ENCODE measurements at regions not wholly inside any gene's neighbourhood (a gene's known extent, or its start where the extent isn't known, plus 50 kb on each side); places are given as distances from the start of the nearest gene placed in this dataset.

- TF ChIP-seq, protein P1, sequence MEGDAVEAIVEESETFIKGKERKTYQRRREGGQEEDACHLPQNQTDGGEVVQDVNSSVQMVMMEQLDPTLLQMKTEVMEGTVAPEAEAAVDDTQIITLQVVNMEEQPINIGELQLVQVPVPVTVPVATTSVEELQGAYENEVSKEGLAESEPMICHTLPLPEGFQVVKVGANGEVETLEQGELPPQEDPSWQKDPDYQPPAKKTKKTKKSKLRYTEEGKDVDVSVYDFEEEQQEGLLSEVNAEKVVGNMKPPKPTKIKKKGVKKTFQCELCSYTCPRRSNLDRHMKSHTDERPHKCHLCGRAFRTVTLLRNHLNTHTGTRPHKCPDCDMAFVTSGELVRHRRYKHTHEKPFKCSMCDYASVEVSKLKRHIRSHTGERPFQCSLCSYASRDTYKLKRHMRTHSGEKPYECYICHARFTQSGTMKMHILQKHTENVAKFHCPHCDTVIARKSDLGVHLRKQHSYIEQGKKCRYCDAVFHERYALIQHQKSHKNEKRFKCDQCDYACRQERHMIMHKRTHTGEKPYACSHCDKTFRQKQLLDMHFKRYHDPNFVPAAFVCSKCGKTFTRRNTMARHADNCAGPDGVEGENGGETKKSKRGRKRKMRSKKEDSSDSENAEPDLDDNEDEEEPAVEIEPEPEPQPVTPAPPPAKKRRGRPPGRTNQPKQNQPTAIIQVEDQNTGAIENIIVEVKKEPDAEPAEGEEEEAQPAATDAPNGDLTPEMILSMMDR (IDR thresholded peaks at IDR 0.05; ENCODE audit: unreplicated experiment), result no peak
- Mint-ChIP-seq H3K27me3 (ENCODE audit: unreplicated experiment) (peaks cover 24% of the 10 kb centered on the region), H3K27ac (ENCODE audit: unreplicated experiment) (no peak overlapping the region), H3K4me3 (ENCODE audit: low read depth, unreplicated experiment) (no peak overlapping the region), H3K4me1 (ENCODE audit: low read depth, unreplicated experiment) (no peaks in the 10 kb centered on the region), H3K36me3 (ENCODE audit: insufficient read depth, unreplicated experiment) (no peaks in the 10 kb centered on the region), H3K9me3 (ENCODE audit: low read depth, unreplicated experiment) (peaks cover 3% of the 10 kb centered on the region)
- CTCF ChIA-PET, result no interaction called here
- intact Hi-C loops (cut with micrococcal nuclease; ENCODE audit: unreplicated experiment), result no loop called here
- no TSS peak for BruUV-seq (replicated peaks)
- no peak for DNase-seq
These were observed 113.7 kb upstream of the DTNBP1 start for GRCh38 chr6:15776458-15776980.

- CTCF ChIA-PET, result no interaction called here
- H3K27me3 Mint-ChIP-seq (ENCODE audit: unreplicated experiment), result peaks cover 30% of the 10 kb centered on the region
- TF ChIP-seq, protein P1 (IDR thresholded peaks at IDR 0.05; ENCODE audit: unreplicated experiment), result no peak
- peaks cover 3% of the 10 kb centered on the region for H3K9me3 Mint-ChIP-seq (ENCODE audit: low read depth, unreplicated experiment)
- intact Hi-C loops (cut with micrococcal nuclease; ENCODE audit: unreplicated experiment), result no loop called here
- BruUV-seq (replicated peaks), result no TSS peak
- no peak overlapping the region for H3K27ac Mint-ChIP-seq (ENCODE audit: unreplicated experiment)
- no peak for DNase-seq
- no peak overlapping the region for H3K4me3 Mint-ChIP-seq (ENCODE audit: low read depth, unreplicated experiment)
- no peaks in the 10 kb centered on the region for H3K4me1 Mint-ChIP-seq (ENCODE audit: low read depth, unreplicated experiment)
- H3K36me3 Mint-ChIP-seq (ENCODE audit: insufficient read depth, unreplicated experiment), result no peaks in the 10 kb centered on the region
These were observed 112.9 kb upstream of the DTNBP1 start for GRCh38 chr6:15775741-15776140.

- H3K36me3 Mint-ChIP-seq (ENCODE audit: insufficient read depth, unreplicated experiment), result no peaks in the 10 kb centered on the region
- peaks cover 3% of the 10 kb centered on the region for H3K9me3 Mint-ChIP-seq (ENCODE audit: low read depth, unreplicated experiment)
- no TSS peak for BruUV-seq (replicated peaks)
- TF ChIP-seq, protein P1 (IDR thresholded peaks at IDR 0.05; ENCODE audit: unreplicated experiment), result no peak
- no peaks in the 10 kb centered on the region for H3K4me1 Mint-ChIP-seq (ENCODE audit: low read depth, unreplicated experiment)
- H3K27me3 Mint-ChIP-seq (ENCODE audit: unreplicated experiment), result peaks cover 30% of the 10 kb centered on the region
- H3K27ac Mint-ChIP-seq (ENCODE audit: unreplicated experiment), result no peak overlapping the region
- H3K4me3 Mint-ChIP-seq (ENCODE audit: low read depth, unreplicated experiment), result no peak overlapping the region
- no peak for DNase-seq
- intact Hi-C loops (cut with micrococcal nuclease; ENCODE audit: unreplicated experiment), result no loop called here
- CTCF ChIA-PET, result no interaction called here
These were observed 112.3 kb upstream of the DTNBP1 start for GRCh38 chr6:15775076-15775634.

DNA sequence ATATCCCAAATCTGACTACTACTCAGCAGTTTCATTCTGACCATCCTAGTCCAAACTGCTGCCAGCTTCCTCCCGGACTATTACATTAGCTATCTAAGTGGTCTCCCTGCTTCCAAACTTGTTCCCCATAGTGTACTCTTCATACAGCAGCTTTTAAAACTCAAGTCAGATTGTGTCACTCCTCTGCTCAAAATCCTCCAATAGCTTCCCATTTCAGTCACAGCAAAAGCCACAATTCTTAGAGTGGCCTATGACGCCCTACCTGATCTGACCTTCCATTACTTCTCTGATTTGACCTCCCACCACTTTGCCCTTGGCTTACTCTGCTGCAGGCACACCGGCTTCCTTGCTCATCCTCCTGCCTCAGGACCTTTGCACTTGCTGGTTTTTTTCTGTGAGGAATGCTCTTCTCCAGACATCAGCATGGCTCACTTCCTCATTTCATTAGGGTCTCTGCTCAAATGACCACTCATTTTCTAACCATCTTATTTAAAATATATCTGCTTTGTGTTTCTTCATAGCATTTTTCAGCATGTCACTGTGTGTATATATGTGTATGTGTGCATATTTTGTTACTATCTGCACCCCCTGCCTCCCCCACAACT is 111.1 kb upstream of the DTNBP1 start:
- Mint-ChIP-seq H3K9me3 (ENCODE audit: low read depth, unreplicated experiment) (peaks cover 3% of the 10 kb centered on the region), H3K4me1 (ENCODE audit: low read depth, unreplicated experiment) (no peaks in the 10 kb centered on the region), H3K4me3 (ENCODE audit: low read depth, unreplicated experiment) (no peak overlapping the region), H3K27me3 (ENCODE audit: unreplicated experiment) (peaks cover 30% of the 10 kb centered on the region), H3K27ac (ENCODE audit: unreplicated experiment) (no peak overlapping the region), H3K36me3 (ENCODE audit: insufficient read depth, unreplicated experiment) (no peaks in the 10 kb centered on the region)
- BruUV-seq (replicated peaks), result no TSS peak
- TF ChIP-seq, protein P1 (IDR thresholded peaks at IDR 0.05; ENCODE audit: unreplicated experiment), result no peak
- intact Hi-C loops (cut with micrococcal nuclease; ENCODE audit: unreplicated experiment), result no loop called here
- CTCF ChIA-PET, result no interaction called here
- DNase-seq, result no peak
